HG02938 (cell line): ENCODE measurements at regions not wholly inside any gene's neighbourhood (a gene's known extent, or its start where the extent isn't known, plus 50 kb on each side); places are given as distances from the start of the nearest gene placed in this dataset.

Experiments used
- ATAC-seq: cut with Tn5 transposase; IDR thresholded peaks from one replicate; pipeline ENCODE4 v1.9.1; 2021; ENCODE audit warnings: mild to moderate bottlenecking, moderate library complexity; ENCODE audit not compliant: unreplicated experiment

DNA sequence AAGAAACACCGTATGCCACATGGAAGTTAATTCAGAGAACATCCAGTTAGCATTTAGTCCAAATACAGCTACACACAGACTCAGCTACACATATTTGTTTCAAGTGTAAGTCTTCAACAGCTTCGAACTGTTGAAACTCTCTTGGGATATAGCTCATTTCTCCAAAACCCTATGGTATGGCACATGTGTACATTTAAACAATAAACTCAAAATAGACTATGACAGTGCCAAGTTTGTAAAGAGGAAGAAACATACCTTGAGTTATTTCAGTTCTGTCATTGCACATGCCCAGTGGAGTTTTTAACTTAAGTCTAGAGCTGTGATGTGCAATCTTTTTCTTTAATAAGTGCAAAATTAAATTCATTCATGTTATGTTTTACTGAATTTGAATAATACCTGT, 155.1 kb upstream of the RAI14 start:
- ATAC-seq = no peak

DNA sequence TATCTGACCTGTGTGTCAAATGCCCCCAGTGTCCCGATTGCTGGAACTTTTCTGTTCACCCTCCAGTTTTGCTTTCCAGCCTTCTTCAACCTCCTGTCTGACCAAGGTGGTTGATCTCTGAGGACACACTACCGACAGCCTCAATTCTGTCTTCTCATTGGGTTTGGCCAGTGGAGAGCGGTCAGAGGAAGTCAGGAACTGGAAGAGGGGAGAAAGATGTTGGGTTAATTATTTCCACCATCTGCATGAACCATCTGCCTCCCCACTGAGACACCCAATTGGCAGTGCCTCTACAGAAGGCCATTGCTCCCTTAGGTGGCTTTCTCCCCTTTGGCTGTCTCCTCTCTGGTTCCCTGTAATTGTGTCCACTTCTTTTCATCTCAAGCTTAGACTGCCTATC, 154.3 kb upstream of the RAI14 start:
- no peak for ATAC-seq

DNA sequence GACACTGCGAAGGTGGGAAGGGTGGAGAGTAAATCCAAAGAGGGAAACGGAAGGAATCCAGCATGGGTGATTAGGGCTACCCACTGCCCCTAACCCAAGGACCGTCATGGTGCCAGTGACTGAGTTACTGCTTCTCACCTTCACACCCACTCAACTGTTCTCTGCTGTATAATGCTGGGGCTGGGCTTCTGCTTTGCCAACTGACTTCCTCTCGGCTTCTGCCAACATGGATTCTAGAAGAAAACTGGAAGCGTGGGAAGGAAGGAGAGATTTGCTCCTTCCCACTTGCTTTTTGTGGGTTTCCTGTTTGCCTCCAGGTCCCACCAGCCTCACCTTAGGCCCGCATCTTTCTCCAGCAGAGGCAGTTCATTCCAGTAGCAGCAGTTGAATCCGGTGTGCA, 153.5 kb upstream of the RAI14 start:
- ATAC-seq = no peak

DNA sequence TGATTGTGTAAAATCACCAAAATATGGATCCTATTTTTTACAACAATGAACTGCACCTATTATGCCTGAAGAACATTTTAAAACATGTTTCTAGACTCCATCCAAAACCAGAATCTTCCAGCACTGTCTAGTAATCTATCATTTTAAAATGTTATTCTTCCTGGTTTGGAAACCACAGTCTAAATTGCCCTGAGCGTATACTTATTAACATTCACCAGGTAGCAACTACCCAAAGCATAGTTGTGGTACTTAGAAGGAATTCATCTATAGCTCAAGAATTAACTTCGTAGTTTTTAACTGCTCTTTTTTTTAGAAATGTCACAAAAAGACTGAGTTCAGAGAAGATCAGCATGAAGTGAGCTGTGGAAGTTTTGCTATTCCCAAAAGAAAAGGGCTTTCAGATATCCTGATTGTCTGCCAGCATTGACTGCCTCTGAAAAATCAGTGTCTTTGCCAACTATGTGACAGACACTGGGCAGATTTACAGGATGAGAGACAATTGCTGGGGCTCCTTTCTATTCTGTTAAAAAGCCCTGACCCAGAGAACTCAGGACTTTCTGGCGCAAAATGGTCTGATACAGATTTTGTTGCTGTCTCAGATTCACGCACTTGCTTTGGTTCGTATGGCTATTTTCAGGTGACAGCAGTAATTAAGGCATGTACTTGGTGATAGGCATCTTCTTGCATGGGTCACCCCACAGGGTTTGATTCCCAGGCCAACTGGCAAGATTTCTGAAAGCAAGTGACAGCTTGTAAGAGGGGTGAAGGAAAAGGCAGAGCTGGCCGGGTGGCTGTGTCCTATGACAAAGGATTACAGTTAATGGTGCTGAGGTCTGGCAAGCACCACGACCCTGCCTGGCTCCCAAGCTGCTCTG, 152.5 kb upstream of the RAI14 start:
- no peak for ATAC-seq

DNA sequence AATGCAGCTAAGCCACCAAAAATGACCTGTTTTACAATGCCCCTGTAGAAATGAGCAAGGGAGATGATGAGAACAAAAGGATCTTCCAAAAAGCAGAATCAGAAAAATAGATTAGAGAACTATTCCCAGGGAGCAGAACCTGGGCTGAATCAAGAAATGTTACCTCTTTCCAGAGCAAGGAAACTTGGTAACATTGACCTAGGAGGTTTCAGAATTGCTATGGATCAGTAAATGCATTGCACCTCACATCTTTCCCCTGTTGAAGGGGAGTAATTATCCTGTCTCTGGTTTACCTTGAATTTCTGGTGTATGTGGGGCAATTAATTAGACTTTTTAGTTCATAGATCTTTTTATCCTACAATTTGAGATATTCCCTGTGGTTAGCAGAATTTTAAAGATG, 151.2 kb upstream of the RAI14 start:
- ATAC-seq = no peak

DNA sequence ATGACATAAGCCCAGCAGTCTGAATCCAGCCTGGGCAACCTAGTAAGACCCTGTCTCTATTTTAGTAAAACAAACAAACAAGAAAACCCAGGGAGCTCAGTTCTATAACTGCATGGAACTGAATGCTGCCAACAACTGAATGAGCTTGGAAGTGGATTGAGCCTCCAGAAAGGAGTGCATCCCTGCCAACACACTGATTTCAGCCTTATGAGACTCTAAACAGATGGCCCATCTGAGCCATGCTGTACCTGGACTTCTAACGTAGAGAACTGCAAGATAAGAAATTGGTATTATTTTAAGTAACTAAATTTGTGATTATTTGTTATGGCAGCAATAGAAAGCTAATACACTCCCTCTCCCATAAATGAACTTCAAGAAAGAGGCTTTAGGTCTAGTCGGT, 150.4 kb upstream of the RAI14 start:
- ATAC-seq = no peak

DNA sequence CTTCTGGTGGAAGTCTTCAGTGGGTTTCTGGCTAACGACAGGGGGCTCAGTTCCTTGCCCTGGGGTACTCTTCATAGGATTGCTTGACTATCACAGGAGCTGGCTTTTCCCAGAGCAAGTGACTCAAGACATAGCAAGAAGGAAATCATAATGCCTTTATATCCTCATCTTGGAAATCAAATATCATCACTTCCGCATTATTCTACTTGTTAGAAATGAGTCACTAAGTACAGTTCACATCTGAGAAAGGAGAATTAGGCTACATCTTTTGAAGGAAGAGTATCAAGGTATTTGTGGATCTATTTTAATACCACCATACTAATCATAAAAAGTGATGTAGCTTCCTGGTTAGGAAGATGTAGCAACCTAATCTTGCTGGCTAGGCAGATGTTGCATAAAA, 148.2 kb upstream of the RAI14 start:
- ATAC-seq = no peak

DNA sequence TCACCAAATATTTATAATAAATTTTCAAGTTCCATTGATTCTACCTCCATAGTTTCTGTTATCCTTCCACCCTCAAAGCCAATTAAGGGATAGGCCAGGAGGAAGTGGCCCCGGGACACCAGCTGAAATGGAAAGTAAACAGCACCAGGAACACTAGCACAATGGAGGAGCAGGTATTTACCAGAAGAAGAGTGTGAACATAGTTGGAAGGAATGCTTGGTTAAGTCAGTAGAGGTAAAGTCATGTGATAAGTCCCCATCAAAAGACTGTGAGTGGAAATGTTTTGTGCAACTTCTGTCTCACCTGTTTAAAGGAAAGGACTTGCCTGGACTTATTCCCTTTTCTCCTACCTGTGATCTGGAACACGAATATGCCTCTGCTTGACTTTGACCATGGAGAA, 146.7 kb upstream of the RAI14 start:
- ATAC-seq = no peak

DNA sequence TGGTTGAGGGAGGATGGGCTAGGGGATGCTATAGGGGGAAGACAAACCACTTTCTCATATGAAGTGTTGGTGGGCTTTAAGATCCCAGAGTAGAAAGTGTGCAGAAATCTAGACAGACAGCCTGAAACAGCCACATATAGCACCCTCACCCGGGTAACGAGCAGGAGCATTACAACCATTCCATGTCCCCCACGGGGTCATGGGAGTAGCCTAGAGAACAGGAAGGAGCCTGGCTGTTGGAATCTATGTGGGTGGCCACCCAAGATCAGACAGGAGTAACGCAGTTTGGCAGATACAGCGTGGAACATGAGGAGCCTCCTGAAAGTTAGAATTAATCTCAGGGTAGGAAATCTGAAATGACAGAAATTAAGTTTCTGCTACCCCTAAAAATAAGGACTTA, 146.1 kb upstream of the RAI14 start:
- ATAC-seq = no peak

DNA sequence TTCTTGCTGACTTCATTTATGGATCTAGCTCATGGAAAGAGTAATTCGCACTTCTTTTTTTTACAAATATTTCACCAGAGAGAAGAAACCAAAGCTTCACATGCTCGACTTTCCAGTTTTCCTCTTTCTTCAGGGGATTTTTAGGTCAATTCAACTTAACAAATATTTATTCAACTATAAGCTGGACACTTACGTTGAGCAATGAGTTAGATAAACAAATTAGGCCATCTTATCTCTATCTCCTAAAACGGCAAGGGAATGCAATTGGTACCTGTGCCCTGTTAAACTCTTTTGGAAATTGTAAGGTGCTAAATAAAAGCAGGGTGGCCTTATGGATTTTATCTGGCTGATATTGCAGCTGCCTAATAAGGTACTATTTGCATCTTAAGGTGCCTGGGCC, 145.1 kb upstream of the RAI14 start:
- ATAC-seq = no peak

DNA sequence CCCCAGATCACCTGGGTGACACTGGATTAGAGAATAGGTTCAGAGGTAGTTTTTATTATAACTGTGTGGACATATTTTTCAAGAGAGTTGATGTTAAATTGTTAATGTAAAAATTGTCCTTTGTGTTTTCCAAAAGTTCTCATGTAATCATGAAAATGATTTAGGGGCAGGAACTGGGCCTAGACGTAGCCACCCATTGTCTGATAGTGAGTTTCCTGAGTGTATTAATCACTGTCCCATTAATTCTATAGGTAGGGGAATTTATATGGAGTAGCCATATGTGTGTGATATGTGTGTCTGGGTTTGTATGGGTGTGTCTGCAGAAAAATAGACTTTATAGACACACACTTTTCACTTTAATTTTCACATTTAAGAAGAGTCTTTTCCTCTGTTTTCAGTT, 144.6 kb upstream of the RAI14 start:
- ATAC-seq = no peak

DNA sequence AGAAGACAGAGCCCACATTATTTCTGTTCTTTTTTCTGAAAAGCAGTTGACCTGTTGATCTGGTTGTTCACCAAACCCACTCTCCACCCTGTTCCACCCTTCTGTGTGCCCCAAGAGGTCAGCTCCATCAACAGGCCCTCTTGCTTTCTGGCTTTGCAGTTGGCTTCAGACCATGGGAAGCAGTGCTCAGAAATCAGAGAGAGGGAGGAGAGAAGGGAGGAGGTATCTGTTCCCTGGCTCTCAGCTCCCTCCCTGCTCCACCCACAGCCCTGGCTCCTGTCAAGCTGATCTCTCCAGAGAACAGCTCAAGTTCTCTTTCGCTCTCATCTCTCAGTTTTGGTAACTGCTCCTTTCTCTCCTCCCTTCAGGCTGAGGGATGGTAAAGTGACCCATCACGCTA, 144.2 kb upstream of the RAI14 start:
- no peak for ATAC-seq

DNA sequence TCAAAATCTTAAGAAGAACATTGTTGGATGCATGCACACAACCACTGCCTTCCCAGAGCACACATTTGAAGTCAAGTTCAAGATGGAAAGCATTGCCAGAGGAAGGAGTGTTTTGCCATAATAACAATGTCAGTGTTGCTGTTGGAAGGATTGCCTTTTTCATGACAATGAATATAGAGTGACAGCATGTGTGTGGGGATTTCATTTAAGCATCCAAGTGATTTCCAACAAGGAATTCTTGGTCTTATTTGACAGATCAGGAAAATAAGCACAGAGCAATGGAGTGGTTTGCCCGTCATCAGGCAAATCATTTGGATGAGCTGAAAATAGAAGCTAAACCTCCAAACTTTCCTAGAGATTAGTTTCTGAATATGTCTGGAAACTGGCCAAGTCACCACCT, 140.0 kb upstream of the RAI14 start:
- no peak for ATAC-seq

DNA sequence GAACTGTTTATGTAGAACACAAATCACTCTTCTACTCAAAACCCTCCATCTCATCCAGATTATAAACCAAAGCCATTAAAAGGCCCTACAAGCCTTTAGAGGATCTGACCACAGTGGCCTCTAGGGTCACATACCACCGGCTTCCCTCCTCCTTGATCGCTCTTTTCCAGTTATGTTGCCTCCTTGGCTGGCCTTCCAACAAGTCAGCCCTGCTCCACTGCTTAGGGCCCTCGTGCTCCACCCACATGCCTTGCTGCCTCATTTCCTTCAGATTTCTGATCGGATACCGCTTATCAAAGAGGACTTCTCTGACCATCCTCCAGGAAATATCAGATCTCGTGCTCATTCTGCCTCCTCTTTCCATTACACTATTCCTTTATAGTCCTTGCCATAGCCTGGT, 139.4 kb upstream of the RAI14 start:
- no peak for ATAC-seq

DNA sequence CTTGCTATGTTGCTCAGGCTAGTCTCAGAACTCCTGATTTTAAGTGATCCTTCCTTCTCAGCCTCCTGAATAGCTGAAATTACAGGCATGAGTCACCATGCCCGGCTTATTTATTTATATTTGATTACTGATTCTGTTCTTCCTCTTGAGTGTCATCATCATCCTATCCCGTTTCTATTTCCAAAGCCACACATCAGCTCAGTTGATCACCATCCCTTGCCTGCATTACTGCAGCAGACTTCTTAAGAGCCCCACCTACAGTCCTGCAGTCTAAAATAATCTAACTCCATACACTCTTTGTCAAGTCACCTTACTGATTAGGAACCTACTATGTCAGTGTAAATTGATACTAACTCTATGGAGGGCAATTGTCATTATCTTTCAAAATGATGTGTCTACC, 138.9 kb upstream of the RAI14 start:
- no peak for ATAC-seq

DNA sequence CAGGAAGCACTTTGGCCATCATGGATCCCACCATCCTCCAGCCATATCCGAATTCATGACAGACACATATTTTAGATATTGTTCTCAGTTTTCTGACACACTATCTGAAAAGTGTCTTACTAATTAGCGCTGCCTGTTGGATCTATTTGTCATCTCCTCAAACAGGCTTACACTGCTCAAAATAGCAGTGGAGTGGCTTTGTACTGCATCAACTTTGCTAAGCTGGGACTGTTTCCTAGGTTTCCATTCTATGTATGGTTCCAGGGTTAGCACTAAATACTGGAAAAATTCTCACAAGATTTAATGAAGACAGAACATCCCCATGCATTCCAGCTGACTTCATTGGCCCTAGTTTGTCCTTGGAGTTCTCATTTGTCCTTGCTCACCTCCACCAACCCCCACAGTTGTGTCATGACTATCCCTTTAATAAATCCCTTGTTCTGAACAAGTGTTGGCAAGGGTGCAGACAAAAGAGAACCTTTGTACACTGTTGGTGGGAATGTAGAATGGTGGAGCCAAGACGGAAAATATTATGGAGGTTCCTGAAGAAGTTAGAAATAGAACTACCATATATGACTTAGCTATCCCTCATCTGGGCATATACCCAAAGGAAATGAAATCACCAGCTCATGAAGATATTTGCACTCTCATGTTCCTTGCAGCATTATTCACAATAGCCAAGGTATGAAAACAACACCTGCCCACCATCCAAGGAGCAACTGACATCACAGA, 136.5 kb upstream of the RAI14 start:
- ATAC-seq = no peak

DNA sequence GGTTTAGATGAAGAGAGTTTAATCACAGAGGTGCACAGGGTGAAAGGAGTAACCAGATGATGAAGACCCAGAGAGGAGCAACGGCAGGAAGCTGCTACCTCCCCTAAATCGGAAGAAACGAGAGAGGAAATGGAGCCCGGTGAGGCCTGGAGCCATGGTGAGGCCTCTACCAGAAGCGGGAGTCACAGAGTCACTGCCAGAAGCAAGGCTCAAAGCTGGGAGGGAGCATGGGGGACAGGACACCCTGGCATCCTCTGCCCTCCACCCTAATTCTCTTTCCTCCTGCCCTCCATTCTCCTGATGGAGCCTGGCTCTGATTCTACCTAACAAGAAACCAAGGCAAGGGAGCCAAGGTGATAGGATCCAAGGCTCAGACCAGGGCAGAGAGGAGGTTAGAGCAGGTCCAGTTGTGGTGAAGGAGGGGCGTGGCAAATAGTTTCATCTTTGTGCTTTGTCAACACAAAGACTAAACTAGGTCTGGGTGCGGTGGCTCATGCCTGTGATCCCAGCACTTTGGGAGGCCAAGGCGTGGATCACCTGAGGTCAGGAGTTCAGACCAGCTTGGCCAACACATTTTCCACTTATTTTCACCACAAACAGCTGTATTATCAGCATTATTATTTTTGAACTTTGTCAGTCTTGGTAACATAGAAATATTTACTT, 134.4 kb upstream of the RAI14 start:
- no peak for ATAC-seq

DNA sequence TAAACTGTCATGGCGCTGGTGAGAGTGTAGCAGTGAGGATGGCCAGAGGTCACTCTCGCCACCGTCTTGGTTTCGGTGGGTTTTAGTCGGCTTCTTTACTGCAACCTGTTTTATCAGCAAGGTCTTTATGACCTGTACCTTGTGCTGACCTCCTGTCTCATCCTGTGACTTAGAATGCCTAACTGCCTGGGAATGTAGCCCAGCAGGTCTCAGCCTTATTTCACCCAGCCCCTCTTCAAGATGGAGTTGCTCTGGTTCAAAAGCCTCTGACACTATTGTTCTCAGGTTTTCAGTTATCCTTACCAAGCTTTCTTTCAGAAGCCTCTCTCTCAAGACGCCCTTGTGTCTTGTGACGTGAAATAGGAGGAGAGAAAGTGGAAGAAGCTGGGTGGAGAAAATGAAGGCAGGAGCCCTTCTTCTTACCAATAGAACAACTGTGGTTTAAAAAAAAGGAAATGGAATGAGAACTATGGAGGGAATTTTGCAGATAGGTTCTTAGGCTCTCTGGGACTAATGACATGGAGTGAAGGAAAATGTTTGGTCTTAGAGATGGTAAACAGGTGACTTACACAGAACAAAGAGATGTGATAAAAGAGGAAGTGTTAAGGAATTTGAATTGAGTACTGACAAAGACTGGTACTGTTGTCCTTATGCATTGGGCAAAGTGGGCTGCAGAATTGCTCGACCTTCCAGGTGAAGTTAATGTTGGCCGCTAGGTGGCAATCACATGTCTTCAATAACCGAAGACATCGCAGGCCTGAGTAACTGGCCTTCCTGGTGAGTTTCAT, 133.3 kb upstream of the RAI14 start:
- peak; percentile 89 for ATAC-seq

DNA sequence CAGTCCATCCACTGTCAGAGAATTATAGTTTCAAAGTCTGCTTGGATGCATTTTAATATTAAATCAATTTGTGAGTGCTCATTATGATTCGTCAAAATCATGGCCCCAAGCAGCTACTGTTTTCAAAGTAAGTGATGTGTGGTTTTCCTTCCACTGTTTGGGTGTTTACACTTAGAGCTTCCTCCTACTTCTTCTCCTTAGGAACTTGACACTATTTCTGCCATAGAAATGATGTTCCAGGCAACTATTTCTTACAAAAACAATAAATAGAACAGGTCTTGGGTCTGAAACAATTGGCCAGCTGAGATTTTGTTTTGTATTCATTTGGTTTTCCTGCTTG, 132.8 kb upstream of the RAI14 start:
- ATAC-seq = no peak

DNA sequence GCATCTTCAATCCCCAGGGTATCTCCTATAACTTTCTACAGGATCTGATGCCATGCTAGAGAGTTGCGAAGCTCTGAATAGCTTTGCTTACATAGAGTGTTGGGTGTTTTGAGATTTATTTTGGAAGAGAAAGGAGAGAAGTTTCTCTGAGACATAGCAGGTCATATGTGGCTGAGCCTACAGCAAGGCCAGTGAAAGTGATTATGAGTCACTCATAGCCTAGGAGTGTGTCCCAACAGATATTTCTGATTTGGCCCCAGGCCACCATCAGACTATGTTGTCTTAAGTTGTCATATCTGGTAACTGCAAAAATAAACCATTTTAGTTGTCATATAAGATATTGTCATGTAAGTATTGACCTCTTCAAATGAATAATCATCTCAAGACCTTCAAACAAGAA, 132.0 kb upstream of the RAI14 start:
- no peak for ATAC-seq

DNA sequence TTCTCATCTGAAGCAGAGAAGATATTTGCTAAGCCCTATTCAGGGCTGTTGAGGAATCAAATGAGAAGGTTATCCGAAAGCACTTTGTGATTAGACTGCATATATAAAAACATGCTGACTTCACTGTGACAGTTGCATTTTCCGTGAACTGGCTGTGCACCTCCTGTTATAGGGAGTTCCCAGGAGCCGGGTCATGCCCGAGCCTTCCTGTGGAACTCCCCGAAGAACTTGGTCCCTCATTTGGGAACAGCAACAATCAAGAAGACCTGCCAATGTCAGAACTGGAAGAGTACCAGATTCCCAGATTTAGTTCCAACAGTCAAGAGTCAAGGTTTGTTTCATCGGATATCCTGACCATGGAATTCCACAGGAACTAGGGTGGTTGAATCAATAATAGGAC, 130.4 kb upstream of the RAI14 start:
- no peak for ATAC-seq
